H9 (cell line): ENCODE measurements at regions not wholly inside any gene's neighbourhood (a gene's known extent, or its start where the extent isn't known, plus 50 kb on each side); places are given as distances from the start of the nearest gene placed in this dataset.

Experiments
- DNase-seq: peaks from one replicate; pipeline ENCODE4 v3.0.0-alpha.2; 2017
- H2AFZ ChIP-seq: one replicate; pipeline ENCODE4 v1.6.1; 2013; ENCODE audit warnings: mild to moderate bottlenecking, low read length, control low read depth, moderate library complexity
- H2AK5ac ChIP-seq: 2 replicates; pipeline ENCODE4 v1.6.1; 2013; ENCODE audit warnings: low read length, control low read depth, mixed read lengths; ENCODE audit not compliant: insufficient read length
- H2BK120ac ChIP-seq: one replicate; pipeline ENCODE4 v1.6.1; 2013; ENCODE audit warnings: low read depth, mild to moderate bottlenecking, low read length, control low read depth, inconsistent platforms; ENCODE audit not compliant: poor library complexity, severe bottlenecking
- H2BK12ac ChIP-seq: 2 replicates; pipeline ENCODE4 v1.6.1; 2013; ENCODE audit warnings: low read length, control low read depth, mixed read lengths, low read depth; ENCODE audit not compliant: insufficient read length
- H2BK15ac ChIP-seq: 2 replicates; pipeline ENCODE4 v1.6.1; 2013; ENCODE audit warnings: low read depth, low read length, control low read depth
- H2BK20ac ChIP-seq: one replicate; pipeline ENCODE4 v1.6.1; 2013; ENCODE audit warnings: low read depth, mild to moderate bottlenecking, low read length, control low read depth, inconsistent platforms; ENCODE audit not compliant: poor library complexity, severe bottlenecking
- H2BK5ac ChIP-seq: 2 replicates; pipeline ENCODE4 v1.6.1; 2013; ENCODE audit warnings: low read length, control low read depth, mixed read lengths; ENCODE audit not compliant: insufficient read length
- H3K14ac ChIP-seq: 2 replicates; pipeline ENCODE4 v1.6.1; 2013; ENCODE audit warnings: low read length, control low read depth; ENCODE audit not compliant: insufficient read depth
- H3K18ac ChIP-seq: 2 replicates; pipeline ENCODE4 v1.6.1; 2013; ENCODE audit warnings: low read depth, mild to moderate bottlenecking, mixed read lengths, low read length, control low read depth; ENCODE audit not compliant: insufficient read length
- H3K23ac ChIP-seq: 2 replicates; pipeline ENCODE4 v1.6.1; 2013; ENCODE audit warnings: low read length, control low read depth, mixed read lengths, low read depth; ENCODE audit not compliant: insufficient read length
- H3K23me2 ChIP-seq: 2 replicates; pipeline ENCODE4 v1.6.1; 2013; ENCODE audit warnings: low read depth, mild to moderate bottlenecking, mixed read lengths, low read length, control low read depth; ENCODE audit not compliant: insufficient read length, poor library complexity, severe bottlenecking
- H3K27ac ChIP-seq: 2 replicates; pipeline ENCODE4 v1.5.1; 2013; ENCODE audit warnings: low read length, control low read depth, mixed read lengths, low read depth; ENCODE audit not compliant: insufficient read length
- H3K27me3 ChIP-seq: 2 replicates; pipeline ENCODE4 v1.6.1; 2013; ENCODE audit warnings: low read length, control low read depth, inconsistent platforms; ENCODE audit not compliant: insufficient read depth
- H3K4ac ChIP-seq: 2 replicates; pipeline ENCODE4 v1.6.1; 2013; ENCODE audit warnings: low read depth, mild to moderate bottlenecking, control low read depth, inconsistent platforms, low read length, moderate library complexity
- H3K4me1 ChIP-seq: 2 replicates; pipeline ENCODE4 v1.6.1; 2013; ENCODE audit warnings: low read length, control low read depth, inconsistent platforms; ENCODE audit not compliant: insufficient read depth
- H3K4me2 ChIP-seq: 2 replicates; pipeline ENCODE4 v1.6.1; 2013; ENCODE audit warnings: low read length, control low read depth, mixed read lengths; ENCODE audit not compliant: insufficient read length, insufficient read depth
- H3K56ac ChIP-seq: 2 replicates; pipeline ENCODE4 v1.6.1; 2013; ENCODE audit warnings: low read depth, mild to moderate bottlenecking, mixed read lengths, low read length, control low read depth; ENCODE audit not compliant: insufficient read length
- H3K79me1 ChIP-seq: 2 replicates; pipeline ENCODE4 v1.6.1; 2013; ENCODE audit warnings: low read depth, mild to moderate bottlenecking, moderate library complexity, low read length, control low read depth, inconsistent platforms; ENCODE audit not compliant: insufficient read depth, poor library complexity, severe bottlenecking
- H3K79me2 ChIP-seq: 2 replicates; pipeline ENCODE4 v1.6.1; 2013; ENCODE audit warnings: low read length, control low read depth, inconsistent platforms; ENCODE audit not compliant: insufficient read depth
- H3K9ac ChIP-seq: 2 replicates; pipeline ENCODE4 v1.6.1; 2013; ENCODE audit warnings: low read length, control low read depth, mixed read lengths; ENCODE audit not compliant: insufficient read length; ENCODE audit errors: extremely low read depth
- H3K9me3 ChIP-seq: one replicate; pipeline ENCODE4 v1.6.1; 2013; ENCODE audit warnings: low read depth, low read length, inconsistent platforms; ENCODE audit not compliant: control insufficient read depth
- H3T11ph ChIP-seq: one replicate; pipeline ENCODE4 v1.6.1; 2013; ENCODE audit warnings: mild to moderate bottlenecking, low read length, control low read depth, inconsistent platforms
- H4K20me1 ChIP-seq: one replicate; pipeline ENCODE4 v1.6.1; 2013; ENCODE audit not compliant: control insufficient read depth, insufficient read length, insufficient read depth
- H4K5ac ChIP-seq: 2 replicates; pipeline ENCODE4 v1.6.1; 2013; ENCODE audit warnings: low read depth, mild to moderate bottlenecking, mixed read lengths, low read length, control low read depth; ENCODE audit not compliant: insufficient read length
- H4K8ac ChIP-seq: replicated peaks from 2 replicates; pipeline ENCODE4 v1.6.1; 2013; ENCODE audit warnings: low read length, control low read depth, mixed read lengths, low read depth; ENCODE audit not compliant: insufficient read length
- H4K91ac ChIP-seq: 2 replicates; pipeline ENCODE4 v1.6.1; 2013; ENCODE audit warnings: low read depth, mild to moderate bottlenecking, moderate library complexity, mixed read lengths, low read length, control low read depth; ENCODE audit not compliant: insufficient read length
- H3K27ac Mint-ChIP-seq, 3 experiments: 2 replicates in 2 of 3; 3 replicates in 1 of 3; pipeline ENCODE4 v1.8.0; 2020 to 2021; ENCODE audit warnings: mixed read lengths in 3 of 3, mild to moderate bottlenecking in 1 of 3, moderate library complexity in 1 of 3
- H3K27me3 Mint-ChIP-seq: 2 replicates; pipeline ENCODE4 v1.8.0; 2021; ENCODE audit warnings: low read depth, mild to moderate bottlenecking, moderate library complexity, mixed read lengths
- H3K36me3 Mint-ChIP-seq, 3 experiments: 2 replicates in 2 of 3; 3 replicates in 1 of 3; pipeline ENCODE4 v1.8.0; 2020 to 2021; ENCODE audit warnings: low read depth in 3 of 3, mixed read lengths in 3 of 3; ENCODE audit not compliant: insufficient read depth in 1 of 3
- H3K4me1 Mint-ChIP-seq, 2 experiments: 2 replicates each; pipeline ENCODE4 v1.8.0; 2020; ENCODE audit warnings: mixed read lengths in 2 of 2
- H3K4me3 Mint-ChIP-seq, 2 experiments: 2 replicates in 1 of 2; 3 replicates in 1 of 2; pipeline ENCODE4 v1.8.0; 2020 to 2021; ENCODE audit warnings: mild to moderate bottlenecking in 2 of 2, mixed read lengths in 2 of 2, moderate library complexity in 1 of 2
- H3K9me3 Mint-ChIP-seq, 2 experiments: 2 replicates in 1 of 2; 3 replicates in 1 of 2; pipeline ENCODE4 v1.8.0; 2020; ENCODE audit warnings: mild to moderate bottlenecking in 2 of 2, mixed read lengths in 2 of 2, moderate library complexity in 1 of 2
- CTCF ChIP-seq: fragments of 200-600 bp; sonication (generic); conservative IDR thresholded peaks from 3 replicates; pipeline ENCODE4 v1.8.0; 2021; ENCODE audit warnings: antibody characterized with exemption, mild to moderate bottlenecking

DNA sequence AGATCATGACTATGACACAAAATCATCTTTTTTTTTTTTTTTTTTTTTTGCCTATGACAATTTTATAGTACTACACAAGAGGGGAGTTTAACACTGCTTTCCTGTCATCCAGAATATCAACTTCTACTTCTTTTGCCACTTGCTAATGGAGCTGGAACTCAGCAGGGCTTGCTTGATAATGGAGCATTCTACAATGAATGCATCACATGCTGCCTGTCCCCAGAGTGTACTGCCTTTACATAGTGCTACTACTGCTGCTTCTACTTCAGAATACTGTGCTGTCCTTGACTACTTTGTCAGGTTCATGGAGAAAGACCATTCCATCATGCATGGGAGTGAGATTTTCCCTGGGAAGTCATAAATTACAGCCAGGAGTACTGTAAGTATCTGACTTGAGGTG lies 338.6 kb upstream of the SEMA3A start:
- no peak for DNase-seq
- Histone ChIP-seq H2AFZ (no peak overlapping the region), H2BK12ac (no peak overlapping the region), H2BK15ac (no peak overlapping the region), H4K8ac (no peak overlapping the region), H3K56ac (no peak overlapping the region), H3K14ac (no peak overlapping the region), H4K91ac (no peak overlapping the region), H3K9ac (no peak overlapping the region), H3K9me3 (no peaks in the 10 kb centered on the region), H3K4ac (no peak overlapping the region), H2BK20ac (no peak overlapping the region), H3K23ac (no peak overlapping the region), H3K23me2 (no peaks in the 10 kb centered on the region), H3K79me2 (no peaks in the 10 kb centered on the region), H3K27me3 (no peaks in the 10 kb centered on the region), H2BK120ac (no peak overlapping the region), H2AK5ac (no peak overlapping the region), H3K79me1 (no peaks in the 10 kb centered on the region), H3K27ac (no peak overlapping the region), H3K4me1 (no peaks in the 10 kb centered on the region), H3K4me2 (no peak overlapping the region), H4K5ac (no peak overlapping the region), H2BK5ac (no peak overlapping the region), H3T11ph (no peak overlapping the region), H4K20me1 (no peaks in the 10 kb centered on the region), H3K18ac (no peak overlapping the region)
- peaks cover 14 to 17% of the 10 kb centered on the region in 2 experiments for H3K4me1 Mint-ChIP-seq
- no peak for TF ChIP-seq CTCF
- H3K27ac Mint-ChIP-seq = peak overlapping the region in 1 of 3 experiments; percentile 14; a peak in 3 of 7 replicates
- no peak overlapping the region for H3K4me3 Mint-ChIP-seq
- H3K36me3 Mint-ChIP-seq = no peaks in the 10 kb centered on the region
- H3K9me3 Mint-ChIP-seq = no peaks in the 10 kb centered on the region
- H3K27me3 Mint-ChIP-seq = no peaks in the 10 kb centered on the region
